ENCODE measurements at regions not wholly inside any gene's neighbourhood (a gene's known extent, or its start where the extent isn't known, plus 50 kb on each side); places are given as distances from the start of the nearest gene placed in this dataset.

- DNase-seq: no peak
Measured at GRCh38 chr16:87219287-87219909, 97.8 kb downstream of the C16orf95 start.

GRCh38 chr16:87221633-87222032 is 95.6 kb downstream of the C16orf95 start:
- no peak for DNase-seq

- DNase-seq: no peak
Measured at GRCh38 chr16:87222335-87222734, 94.9 kb downstream of the C16orf95 start.

GRCh38 chr16:87223656-87224248 is 93.4 kb downstream of the C16orf95 start:
- no peak for DNase-seq

GRCh38 chr16:87226926-87227295 is 90.3 kb downstream of the C16orf95 start:
- no peak for DNase-seq

- DNase-seq: no peak
Measured at GRCh38 chr16:87227296-87227951, 89.8 kb downstream of the C16orf95 start.

GRCh38 chr16:87228363-87228762 is 88.8 kb downstream of the C16orf95 start:
- no peak for DNase-seq

- no peak for DNase-seq
Measured at GRCh38 chr16:87229230-87230188, 87.7 kb downstream of the C16orf95 start.

- no peak for DNase-seq
Measured at GRCh38 chr16:87230571-87230970, 86.6 kb downstream of the C16orf95 start.

- DNase-seq: no peak
Measured at GRCh38 chr16:87231295-87231694, 85.9 kb downstream of the C16orf95 start.

GRCh38 chr16:87231911-87232310 is 85.3 kb downstream of the C16orf95 start:
- no peak for DNase-seq

- no peak for DNase-seq
Measured at GRCh38 chr16:87233928-87234327, 83.3 kb downstream of the C16orf95 start.

- DNase-seq: no peak
Measured at GRCh38 chr16:87234601-87235000, 82.6 kb downstream of the C16orf95 start.

- DNase-seq: no peak
Measured at GRCh38 chr16:87235810-87236515, 81.2 kb downstream of the C16orf95 start.

- DNase-seq: no peak
Measured at GRCh38 chr16:87236516-87237115, 80.6 kb downstream of the C16orf95 start.

- DNase-seq: no peak
Measured at GRCh38 chr16:87238361-87238715, 78.9 kb downstream of the C16orf95 start.

- DNase-seq: no peak
Measured at GRCh38 chr16:87239545-87239944, 77.6 kb downstream of the C16orf95 start.

GRCh38 chr16:87240211-87241136 is 76.7 kb downstream of the C16orf95 start:
- no peak for DNase-seq

- DNase-seq: no peak
Measured at GRCh38 chr16:87241137-87241771, 75.9 kb downstream of the C16orf95 start.

- no peak for DNase-seq
Measured at GRCh38 chr16:87243478-87243877, 73.7 kb downstream of the C16orf95 start.

Data from hematopoietic multipotent progenitor cell treated with erythropoietin and hydrocortisone succinate and interleukin-3 and kit ligand, for 8 days (in vitro differentiated cells).